GM19438 (cell line): ENCODE measurements at regions not wholly inside any gene's neighbourhood (a gene's known extent, or its start where the extent isn't known, plus 50 kb on each side); places are given as distances from the start of the nearest gene placed in this dataset.
"Not testable (repeated sequence)": the region's sequence is repeated elsewhere in the genome, so short reads cannot be mapped to it uniquely, and the experiment has no call there.

Source experiments
- ATAC-seq: cut with Tn5 transposase; IDR thresholded peaks from one replicate; pipeline ENCODE4 v1.9.1; 2021; ENCODE audit warnings: low read depth; ENCODE audit not compliant: unreplicated experiment

DNA sequence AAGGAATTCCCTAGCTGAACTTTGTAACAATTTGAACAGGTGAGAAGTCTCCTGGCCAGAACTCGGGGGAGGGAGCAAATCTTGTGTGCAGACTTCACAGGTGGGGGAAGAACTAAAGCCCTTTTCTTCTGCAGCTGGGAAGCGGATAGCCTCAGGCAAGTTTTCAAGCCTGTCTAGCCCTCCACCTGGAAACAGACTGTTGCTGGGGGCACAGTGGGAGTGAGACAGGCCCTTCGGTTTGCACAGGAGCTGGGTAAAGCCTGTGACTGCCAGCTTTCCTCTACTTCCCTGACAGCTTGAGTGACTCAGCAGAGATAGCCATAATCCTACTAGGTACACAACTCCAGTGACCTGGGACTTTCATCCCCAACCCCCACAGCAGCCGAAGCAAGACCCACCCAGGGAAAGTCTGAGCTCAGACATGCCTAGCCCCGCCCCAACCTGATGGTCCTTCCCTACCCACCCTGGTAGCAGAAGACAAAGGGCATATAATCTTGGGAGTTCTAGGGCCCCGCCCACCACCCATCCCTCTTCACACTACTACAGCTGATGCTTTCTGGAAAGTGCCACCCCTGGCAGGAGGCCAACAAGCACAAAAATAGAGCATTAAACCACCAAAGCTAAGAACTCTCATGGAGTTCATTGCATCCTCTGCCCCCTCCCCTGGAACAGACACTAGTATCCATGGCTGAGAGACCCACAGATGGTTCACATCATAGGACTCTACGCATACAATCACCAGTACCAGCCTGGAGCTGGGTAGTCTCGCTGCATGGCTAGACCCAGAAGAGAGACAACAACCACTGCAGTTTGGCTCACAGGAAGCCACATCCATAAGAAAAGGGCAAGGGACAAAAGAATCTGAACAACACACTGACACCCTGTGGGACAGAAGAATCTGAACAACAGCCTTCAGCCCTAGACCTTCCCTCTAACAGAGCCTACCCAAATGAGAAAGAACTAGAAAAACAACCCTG, 479.0 kb downstream of the RAP2B start:
- no peak for ATAC-seq

DNA sequence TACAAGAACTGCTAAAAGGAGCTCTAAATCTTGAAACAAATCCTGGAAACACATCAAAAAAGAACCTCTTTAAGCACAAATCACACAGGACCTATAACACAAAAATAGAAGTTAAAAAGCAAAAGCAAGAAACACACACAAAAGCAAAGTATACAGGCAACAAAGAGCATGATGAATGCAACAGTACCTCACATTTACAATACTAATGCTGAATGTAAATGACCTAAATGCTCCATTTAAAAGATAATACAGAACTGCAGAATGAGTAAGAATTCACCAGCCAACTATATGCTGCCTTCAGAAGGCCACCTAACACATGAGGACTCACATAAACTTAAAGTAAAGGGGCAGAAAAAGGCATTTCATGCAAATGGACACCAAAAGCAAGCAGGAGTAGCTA, 478.6 kb upstream of the ARHGEF26 start:
- not testable (repeated sequence) for ATAC-seq

DNA sequence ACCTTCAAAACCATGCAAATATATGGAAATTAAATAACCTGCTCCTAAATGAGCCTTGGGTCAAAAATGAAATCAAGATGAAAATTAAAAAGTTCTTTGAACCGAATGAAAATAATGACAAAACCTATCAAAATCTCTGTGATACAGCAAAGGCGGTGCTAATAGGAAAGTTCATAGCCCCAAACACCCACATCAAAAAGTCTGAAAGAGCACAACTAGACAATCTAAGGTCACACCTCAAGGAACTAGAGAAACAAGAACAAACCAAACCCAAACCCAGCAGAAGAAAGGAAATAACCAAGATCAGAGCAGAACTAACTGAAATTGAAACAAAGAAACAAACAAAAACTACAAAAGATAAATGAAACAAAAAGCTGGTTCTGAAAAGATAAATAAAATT, 477.7 kb upstream of the ARHGEF26 start:
- not testable (repeated sequence) for ATAC-seq

DNA sequence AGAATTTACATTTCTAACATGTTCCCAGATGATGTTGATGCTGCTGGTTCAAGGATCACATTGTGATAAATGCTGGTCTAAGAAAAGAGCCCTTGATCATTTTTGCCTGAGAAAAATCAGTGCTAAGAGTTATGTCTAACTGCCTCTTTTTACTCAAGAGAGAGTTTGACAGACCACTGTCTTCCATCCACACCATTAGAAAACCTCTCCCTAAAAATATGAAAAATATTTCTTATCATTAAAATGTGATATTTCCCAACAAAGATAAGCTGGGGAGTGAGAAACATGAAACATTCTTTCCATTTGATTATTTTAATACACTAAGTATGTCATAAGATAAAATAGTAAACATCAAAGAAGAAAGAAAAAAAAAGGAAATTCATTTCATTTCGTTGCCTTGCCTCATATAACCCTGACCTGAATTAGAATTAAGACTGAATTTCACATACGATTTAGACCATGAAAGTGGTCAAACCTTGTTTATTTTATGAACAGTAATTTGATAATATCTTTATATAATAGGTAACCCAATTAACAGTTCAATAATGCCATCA, 471.8 kb upstream of the ARHGEF26 start:
- no peak for ATAC-seq

DNA sequence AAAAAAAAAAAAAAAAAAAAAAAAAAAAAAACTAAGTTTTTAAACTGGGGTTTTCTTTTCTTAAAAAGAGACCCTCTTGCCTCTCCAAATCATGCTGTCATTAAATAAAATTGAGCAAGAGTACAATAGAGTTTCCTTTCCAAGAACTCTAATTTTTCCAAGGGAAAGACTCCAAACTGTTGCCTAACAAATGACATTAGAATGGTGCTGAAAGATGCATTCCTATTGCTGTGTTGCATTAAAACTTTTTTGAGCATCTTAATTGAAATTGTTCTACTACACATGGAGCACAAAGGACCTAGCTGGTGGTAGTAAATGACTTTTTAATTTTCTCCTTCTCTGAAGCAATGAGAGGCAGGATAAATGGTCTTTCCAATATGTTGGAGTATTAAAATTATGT, 469.1 kb upstream of the ARHGEF26 start:
- no peak for ATAC-seq

DNA sequence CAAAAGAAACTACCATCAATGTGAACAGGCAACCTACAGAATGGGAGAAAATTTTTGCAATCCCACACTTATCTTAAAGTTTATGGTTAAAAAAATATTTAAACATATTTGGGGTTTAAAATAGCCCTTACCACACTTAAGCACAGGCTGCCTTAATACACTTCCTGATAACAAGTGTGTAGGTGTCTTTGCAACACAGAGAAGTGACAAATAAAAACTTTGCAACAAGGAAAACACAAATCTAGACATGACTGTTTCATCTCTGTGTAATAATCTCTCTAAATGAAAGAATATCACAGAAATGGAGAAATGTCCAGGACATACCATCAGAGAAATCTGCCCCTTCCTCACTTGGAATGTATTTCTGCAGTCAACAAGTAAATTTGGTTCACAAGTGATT, 464.1 kb upstream of the ARHGEF26 start:
- no peak for ATAC-seq

DNA sequence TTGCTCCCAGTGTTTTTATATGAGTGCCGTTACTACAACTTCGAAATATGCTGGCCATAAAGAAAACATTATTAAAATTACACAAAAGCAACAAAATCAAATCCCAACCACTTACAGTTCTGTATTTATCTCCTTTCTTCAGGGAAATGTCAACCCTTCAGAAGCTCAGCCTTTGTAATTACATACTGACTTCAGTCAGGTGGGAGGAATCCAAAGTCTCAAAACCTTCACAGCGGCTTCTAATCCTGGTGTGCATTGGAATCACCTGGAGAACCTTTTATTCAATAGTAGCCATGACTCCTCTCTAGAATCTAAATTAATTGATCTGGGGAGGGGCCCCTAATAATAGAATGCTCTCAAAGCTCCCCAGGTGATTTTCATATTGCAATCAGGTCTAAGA, 463.7 kb upstream of the ARHGEF26 start:
- no peak for ATAC-seq

DNA sequence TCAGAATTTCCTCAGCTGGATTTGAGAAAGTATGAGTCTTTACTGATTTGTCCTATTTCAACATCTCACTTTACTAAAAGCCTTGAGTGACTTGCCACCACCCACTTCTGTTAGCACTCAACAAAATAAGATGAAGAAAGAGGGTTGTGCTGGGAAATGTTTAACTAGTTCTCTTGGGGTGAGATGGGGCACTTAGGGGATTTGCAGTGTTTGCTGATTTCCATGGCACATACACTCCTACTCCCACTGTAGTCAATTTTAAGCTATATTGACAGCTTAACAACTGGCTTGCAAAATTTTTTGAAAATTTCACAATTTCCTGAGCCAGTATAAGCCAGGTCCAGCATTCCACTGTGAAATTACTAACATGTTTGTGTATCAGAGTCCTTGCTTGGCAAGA, 463.1 kb upstream of the ARHGEF26 start:
- no peak for ATAC-seq

DNA sequence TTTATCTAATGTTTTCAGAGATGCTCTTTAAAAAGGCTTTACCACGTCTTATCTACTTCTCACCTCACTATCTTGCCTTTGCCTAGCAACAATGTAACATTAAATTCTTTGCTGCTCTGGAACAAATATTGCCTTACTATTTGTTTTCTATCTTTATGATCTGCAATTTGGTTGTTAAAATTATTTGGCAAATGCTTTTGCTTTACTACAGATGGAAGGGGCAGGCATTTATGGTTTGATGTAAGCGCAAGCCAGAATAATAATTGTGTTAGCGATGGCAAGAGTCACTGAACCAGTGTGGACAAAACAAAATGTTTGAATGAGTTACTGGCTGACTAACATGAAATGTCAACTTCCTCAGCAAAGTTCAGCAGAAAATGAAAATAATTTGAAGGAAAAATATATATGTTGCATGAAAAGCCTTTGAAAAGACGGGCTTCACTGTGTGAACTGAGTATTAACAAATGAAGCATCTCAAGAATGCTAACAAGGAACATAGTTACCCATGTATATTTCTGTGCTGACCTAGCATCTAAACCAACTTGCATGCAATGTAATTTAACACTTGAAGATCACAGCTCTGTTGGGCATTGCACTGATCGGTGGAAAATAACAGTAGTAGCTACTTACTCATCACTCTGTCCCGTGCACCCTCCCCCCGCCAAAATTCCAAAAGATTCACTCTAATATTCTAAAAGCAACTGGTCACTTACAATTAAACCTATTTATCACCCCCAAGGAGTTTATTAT, 454.0 kb upstream of the ARHGEF26 start:
- ATAC-seq: no peak

DNA sequence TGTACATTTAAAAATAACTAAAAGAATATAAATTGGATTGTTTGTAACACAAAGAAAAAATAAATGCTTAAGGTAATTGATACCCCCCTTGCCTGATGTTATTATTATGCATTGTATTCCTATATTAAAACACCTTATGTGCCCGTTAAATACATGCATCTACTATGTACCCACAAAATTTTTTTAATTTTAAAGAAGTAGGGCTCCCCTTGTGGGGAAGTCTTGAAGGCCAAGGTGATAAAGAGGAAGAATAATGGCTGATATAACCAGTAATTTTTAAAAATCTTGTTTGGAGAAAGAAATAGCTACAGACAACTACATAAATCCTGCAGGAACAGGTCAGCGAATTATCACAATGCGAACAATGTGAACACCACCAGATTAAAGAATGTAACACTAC, 451.7 kb upstream of the ARHGEF26 start:
- ATAC-seq: no peak

DNA sequence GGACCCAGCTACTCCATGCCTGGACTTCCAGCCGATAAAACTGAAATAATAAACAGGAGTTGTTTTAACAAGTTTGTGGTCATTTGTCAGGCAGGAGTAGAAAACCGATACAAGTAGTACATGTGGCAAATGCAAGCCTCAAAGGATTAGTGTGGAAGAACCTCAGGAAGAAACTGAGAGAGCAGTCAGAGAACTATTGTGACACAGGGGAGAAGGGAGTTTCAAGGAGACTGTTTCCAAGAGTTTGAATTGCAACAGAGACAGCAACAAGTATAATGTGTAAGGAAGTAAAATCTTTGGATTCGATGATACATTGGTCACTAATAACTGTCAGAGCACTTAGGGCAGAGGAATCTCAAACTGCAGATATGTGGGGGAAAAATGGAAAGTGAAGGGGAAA, 450.6 kb upstream of the ARHGEF26 start:
- ATAC-seq: no peak

DNA sequence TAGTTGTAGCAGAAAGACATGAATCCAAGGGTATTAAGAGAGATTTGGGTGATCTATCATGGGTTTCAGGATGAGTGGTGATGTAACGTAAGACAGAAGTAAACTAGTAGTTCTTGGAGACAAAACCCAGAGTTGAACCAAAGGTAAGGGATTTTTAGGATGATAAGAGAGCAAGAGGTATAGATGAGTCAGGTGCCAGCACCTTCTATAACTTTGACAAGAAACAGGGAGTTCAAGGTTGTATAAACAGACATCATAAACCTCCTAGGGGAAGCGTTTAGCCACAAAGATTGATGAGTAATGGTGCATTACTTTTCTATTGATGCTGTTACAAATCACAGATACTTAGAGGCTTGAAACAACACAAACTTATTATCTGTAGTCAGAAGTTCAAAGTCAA, 447.3 kb upstream of the ARHGEF26 start:
- ATAC-seq: no peak

DNA sequence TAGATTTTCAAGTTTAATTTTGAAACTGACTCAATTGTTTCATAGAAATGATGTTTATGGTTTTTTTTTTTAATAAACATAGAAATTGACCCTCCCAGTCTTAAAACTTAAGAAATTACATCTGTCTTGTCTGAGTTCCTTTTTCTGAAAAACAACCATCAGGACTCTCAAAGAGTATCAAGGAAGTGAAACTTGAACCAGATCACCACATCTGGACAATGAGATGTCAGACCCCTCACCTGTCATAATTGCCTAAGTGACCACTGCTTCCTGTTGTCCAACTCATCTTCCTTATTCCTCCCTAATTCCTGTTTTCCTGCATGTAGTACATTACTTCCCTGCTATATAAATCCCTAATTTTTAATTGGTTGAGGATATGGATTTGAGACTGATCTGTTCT, 441.5 kb upstream of the ARHGEF26 start:
- no peak for ATAC-seq

DNA sequence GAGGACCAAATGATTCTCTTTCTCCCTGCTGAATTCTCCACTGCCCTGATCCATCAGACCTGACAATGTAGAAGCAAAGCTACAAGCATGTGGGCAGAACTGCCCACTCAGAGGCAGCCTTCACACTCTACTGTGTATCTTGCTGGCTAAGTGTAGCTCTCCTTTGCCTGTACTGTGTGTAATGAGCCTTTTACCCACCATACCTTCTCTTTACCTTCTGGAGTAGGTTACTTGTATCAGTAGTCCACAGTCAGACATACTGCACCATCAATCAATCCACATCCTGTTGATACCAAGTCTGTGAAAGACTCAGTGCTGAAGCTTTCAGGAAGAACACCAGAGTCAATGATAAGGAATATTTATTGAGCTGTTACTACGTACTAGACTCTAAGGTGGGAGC, 440.7 kb upstream of the ARHGEF26 start:
- ATAC-seq: no peak

DNA sequence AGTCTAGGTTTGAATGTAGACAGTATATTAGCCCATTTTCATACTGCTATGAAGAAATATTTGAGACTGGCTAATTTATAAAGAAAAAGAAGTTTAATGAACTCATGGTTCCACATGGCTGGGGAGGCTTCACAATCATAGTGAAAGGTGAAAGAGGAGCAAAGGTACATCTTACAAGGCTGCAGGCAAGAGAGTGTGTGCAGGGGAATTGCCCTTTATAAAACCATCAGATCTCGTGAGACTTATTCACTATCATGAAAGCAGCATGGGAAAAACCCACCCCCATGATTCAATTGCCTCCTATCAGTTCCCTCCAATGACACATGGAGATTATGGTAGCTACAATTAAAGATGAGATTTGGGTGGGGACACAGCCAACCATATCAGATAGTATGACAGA, 440.1 kb upstream of the ARHGEF26 start:
- no peak for ATAC-seq

DNA sequence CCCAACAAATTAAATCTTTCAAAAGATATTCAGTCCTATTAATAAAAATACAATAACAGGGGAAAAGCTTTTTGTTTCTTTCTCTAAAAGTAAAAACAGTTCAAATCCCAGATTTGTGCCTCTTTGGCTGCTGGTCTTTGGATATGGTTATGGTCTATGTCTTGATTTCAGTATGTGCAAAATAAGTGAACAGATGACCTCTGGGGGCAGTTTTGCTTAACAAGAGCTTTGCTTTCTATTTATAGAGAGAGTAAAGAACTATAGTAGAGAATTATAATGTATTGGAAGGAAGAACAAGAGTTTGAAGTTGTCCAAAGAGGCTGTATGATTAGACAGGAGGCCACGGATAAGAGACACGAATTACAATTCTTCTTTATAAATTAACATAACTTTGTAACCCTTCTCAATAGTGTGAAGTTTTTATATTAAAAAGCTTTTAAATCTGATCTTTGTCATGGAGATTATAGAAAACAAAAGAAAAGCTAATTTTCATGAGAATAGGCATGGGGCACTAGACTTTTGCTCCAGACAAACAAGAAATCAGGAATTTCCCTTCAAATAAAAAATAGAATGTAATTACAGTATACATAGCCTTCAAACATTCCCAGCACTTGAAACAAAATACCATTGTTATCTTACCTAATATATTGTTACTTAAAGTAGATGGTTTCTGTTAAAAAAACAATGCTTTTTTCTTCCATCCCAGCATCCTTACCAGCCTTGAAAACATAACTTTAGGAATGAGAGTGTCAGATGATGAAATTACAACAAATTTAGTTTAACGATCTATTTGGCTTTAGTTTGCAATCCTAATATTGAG, 432.7 kb upstream of the ARHGEF26 start:
- ATAC-seq: no peak

DNA sequence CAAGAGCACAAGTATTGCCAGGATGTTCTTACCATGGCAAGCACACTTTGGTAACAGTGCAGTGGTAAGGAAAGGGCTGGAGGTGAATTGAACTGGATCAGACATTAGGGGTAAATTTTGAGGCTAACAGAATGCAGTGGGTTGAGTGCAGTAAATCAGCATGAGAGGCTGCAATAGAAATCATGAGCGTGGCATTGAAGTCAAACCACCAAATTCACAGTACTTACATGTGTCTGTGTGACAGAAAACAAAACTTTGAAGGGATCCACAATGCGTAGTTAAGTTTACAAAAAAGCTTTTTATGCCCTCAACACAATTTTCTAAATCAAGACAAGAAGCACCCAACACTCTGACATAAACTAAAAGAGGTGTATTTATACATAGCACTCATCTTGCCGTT, 428.0 kb upstream of the ARHGEF26 start:
- ATAC-seq: no peak

DNA sequence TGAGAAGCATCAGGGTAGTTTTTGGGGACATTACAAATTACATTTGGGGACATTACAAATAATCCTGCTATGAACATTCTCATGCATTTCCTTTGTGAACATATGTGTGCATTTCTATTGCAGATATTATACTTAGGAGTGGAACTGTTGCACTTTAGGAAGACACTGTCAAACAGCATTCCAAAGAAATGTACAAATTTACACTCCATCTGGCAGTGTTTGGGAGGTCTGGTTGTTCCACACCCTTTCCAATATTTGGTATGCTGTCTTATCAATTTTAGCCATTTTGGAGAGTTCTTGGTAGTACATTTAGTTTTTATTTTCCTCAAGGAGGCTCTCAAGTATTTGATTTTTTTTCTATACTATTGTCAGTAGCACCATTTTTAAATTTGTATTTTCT, 419.1 kb upstream of the ARHGEF26 start:
- ATAC-seq: no peak

DNA sequence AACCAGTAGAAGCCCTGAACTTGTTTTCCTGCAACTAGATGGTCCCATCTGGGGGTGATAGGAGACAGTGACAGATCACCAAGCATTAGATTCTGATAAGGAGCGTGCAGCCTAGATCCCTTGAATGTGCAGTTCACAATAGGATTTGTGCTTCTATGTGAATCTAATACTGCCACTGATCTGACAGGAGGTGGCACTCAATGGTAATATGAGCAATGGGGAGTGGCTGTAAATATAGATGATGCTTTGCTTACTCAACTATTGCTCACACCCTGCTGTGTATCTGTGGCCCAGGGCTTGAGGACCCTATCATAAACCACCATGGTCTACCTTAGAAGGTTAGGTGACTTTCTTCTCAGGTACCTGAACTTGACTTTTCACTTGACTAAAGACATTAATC, 417.1 kb upstream of the ARHGEF26 start:
- no peak for ATAC-seq

DNA sequence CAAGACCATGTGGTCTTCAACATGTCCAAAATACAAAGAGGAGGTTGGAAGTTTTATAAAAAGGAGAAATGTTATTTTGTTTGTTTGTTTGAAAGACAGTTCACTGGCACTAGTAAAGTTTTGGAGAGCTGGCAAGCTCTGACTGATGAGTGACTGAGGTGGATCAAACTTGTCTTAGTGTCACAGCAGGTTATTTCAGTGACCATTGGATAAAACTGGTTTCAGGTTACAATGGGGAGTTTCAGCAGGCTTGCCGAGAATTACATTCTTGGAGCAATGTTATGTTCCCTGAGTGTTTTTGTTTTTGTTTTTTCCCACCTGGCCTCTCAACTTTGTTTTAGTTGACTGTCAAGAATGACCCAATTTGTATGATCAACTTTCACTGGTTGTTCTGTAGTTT, 414.5 kb upstream of the ARHGEF26 start:
- ATAC-seq: no peak

DNA sequence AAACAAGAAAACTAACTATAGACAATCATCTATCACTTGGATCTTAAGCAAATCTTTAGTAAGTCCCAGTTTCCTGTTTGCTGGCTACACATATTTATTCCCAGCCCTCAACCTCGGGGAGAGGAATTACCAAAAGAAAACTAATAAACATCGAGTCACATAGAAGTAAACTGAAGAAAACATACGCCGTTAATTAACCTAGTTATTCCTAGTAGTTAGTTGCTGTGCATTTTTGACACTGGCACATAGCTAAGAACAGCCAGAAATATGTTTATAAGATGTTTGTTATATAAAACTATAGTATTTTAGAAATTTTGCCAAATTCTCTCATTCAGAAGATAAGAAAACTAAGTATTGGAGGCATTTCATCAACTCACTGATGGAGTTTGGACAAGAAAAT, 407.2 kb upstream of the ARHGEF26 start:
- ATAC-seq: no peak
